B cell (primary cell): ENCODE measurements at regions not wholly inside any gene's neighbourhood (a gene's known extent, or its start where the extent isn't known, plus 50 kb on each side); places are given as distances from the start of the nearest gene placed in this dataset.

Experiments used
- CTCF ChIP-seq: fragments of 200-600 bp; IDR thresholded peaks from one replicate; pipeline ENCODE4 v1.8.0; 2022; ENCODE audit warnings: antibody characterized with exemption, mild to moderate bottlenecking
- EZH2 ChIP-seq: IDR thresholded peaks from 2 replicates; pipeline ENCODE4 v1.6.1; 2012; ENCODE audit warnings: borderline replicate concordance, low read depth, mild to moderate bottlenecking, moderate library complexity, low read length; ENCODE audit not compliant: insufficient read depth, poor library complexity, severe bottlenecking

GRCh38 chr1:29673669-29674626, 437.6 kb downstream of the PTPRU start:
- no peak for TF ChIP-seq CTCF
- TF ChIP-seq EZH2, result no peak
